Mesenchymal stem cell (in vitro differentiated cells and primary cell): ENCODE measurements at regions not wholly inside any gene's neighbourhood (a gene's known extent, or its start where the extent isn't known, plus 50 kb on each side); places are given as distances from the start of the nearest gene placed in this dataset.
"Not testable (repeated sequence)": the region's sequence is repeated elsewhere in the genome, so short reads cannot be mapped to it uniquely, and the experiment has no call there.

Source experiments
- DNase-seq: peaks from one replicate; pipeline ENCODE4 v3.0.0-alpha.2; 2013
- H2AFZ ChIP-seq: one replicate; pipeline ENCODE4 v1.6.1; 2013; ENCODE audit warnings: low read depth, mild to moderate bottlenecking, control low read depth, inconsistent platforms, low read length, moderate library complexity
- H2AK5ac ChIP-seq: 2 replicates; pipeline ENCODE4 v1.6.1; 2013; ENCODE audit warnings: low read length, moderate library complexity, mild to moderate bottlenecking, inconsistent platforms; ENCODE audit not compliant: severe bottlenecking
- H2BK120ac ChIP-seq: one replicate; pipeline ENCODE4 v1.6.1; 2013; ENCODE audit warnings: low read depth, mild to moderate bottlenecking, inconsistent platforms, low read length, moderate library complexity
- H2BK12ac ChIP-seq, 2 experiments: one replicate each; pipeline ENCODE4 v1.6.1; 2013; ENCODE audit warnings: inconsistent platforms in 2 of 2, low read length in 2 of 2, mild to moderate bottlenecking in 2 of 2, moderate library complexity in 2 of 2, control low read depth in 1 of 2
- H2BK15ac ChIP-seq: one replicate; pipeline ENCODE4 v1.6.1; 2013; ENCODE audit warnings: mild to moderate bottlenecking, low read depth, inconsistent platforms; ENCODE audit not compliant: poor library complexity, severe bottlenecking
- H2BK5ac ChIP-seq: 2 replicates; pipeline ENCODE4 v1.6.1; 2013; ENCODE audit warnings: low read depth, mild to moderate bottlenecking, low read length, control low read depth, inconsistent platforms; ENCODE audit not compliant: poor library complexity, severe bottlenecking
- H3K14ac ChIP-seq, 2 experiments: one replicate each; pipeline ENCODE4 v1.6.1; 2013; ENCODE audit warnings: inconsistent platforms in 2 of 2, low read length in 2 of 2, control low read depth in 1 of 2, mild to moderate bottlenecking in 1 of 2, moderate library complexity in 1 of 2
- H3K18ac ChIP-seq, 2 experiments: one replicate each; pipeline ENCODE4 v1.6.1; 2013; ENCODE audit warnings: inconsistent platforms in 2 of 2, low read length in 2 of 2, control low read depth in 1 of 2, low read depth in 1 of 2, mild to moderate bottlenecking in 1 of 2
- H3K23ac ChIP-seq, 2 experiments: one replicate each; pipeline ENCODE4 v1.6.1; 2013; ENCODE audit warnings: inconsistent platforms in 2 of 2, low read length in 2 of 2, mild to moderate bottlenecking in 2 of 2, moderate library complexity in 2 of 2, control low read depth in 1 of 2
- H3K27ac ChIP-seq: 2 replicates; pipeline ENCODE4 v1.5.1; 2013; ENCODE audit warnings: mild to moderate bottlenecking, moderate library complexity, low read length, control low read depth, inconsistent platforms; ENCODE audit not compliant: poor library complexity, severe bottlenecking
- H3K27me3 ChIP-seq, 2 experiments: 2 replicates each; pipeline versions ENCODE4 v1.6.1 to v1.7.0; 2013; ENCODE audit warnings: low read length in 2 of 2, mild to moderate bottlenecking in 2 of 2, moderate library complexity in 2 of 2, control low read depth in 1 of 2, inconsistent platforms in 1 of 2; ENCODE audit not compliant: control insufficient read depth in 1 of 2, insufficient read depth in 1 of 2
- H3K36me3 ChIP-seq, 2 experiments: 2 replicates each; pipeline versions ENCODE4 v1.6.1 to v1.7.0; 2013; ENCODE audit warnings: low read length in 2 of 2, control low read depth in 1 of 2, inconsistent platforms in 1 of 2, low read depth in 1 of 2, mild to moderate bottlenecking in 1 of 2; ENCODE audit not compliant: insufficient read depth in 2 of 2, control insufficient read depth in 1 of 2
- H3K4ac ChIP-seq, 2 experiments: one replicate each; pipeline ENCODE4 v1.6.1; 2013; ENCODE audit warnings: inconsistent platforms in 2 of 2, low read length in 2 of 2, mild to moderate bottlenecking in 2 of 2, moderate library complexity in 2 of 2, control low read depth in 1 of 2, low read depth in 1 of 2
- H3K4me1 ChIP-seq: 2 replicates; pipeline ENCODE4 v1.6.1; 2013; ENCODE audit warnings: low read depth, low read length, control low read depth; ENCODE audit not compliant: control insufficient read depth, insufficient read depth
- H3K4me2 ChIP-seq: 2 replicates; pipeline ENCODE4 v1.6.1; 2013; ENCODE audit warnings: low read length, mild to moderate bottlenecking, inconsistent platforms; ENCODE audit not compliant: poor library complexity, severe bottlenecking
- H3K4me3 ChIP-seq, 2 experiments: 2 replicates each; pipeline versions ENCODE4 v1.5.1 to v1.7.0; 2013; ENCODE audit warnings: low read length in 2 of 2, mild to moderate bottlenecking in 2 of 2, control low read depth in 1 of 2, low read depth in 1 of 2; ENCODE audit not compliant: insufficient read depth in 1 of 2
- H3K79me1 ChIP-seq: replicated peaks from 2 replicates; pipeline ENCODE4 v1.6.1; 2013; ENCODE audit warnings: mild to moderate bottlenecking, control low read depth, low read length, inconsistent platforms; ENCODE audit not compliant: poor library complexity, severe bottlenecking
- H3K9ac ChIP-seq: 2 replicates; pipeline ENCODE4 v1.7.0; 2013; ENCODE audit warnings: mild to moderate bottlenecking, low read length, moderate library complexity
- H3K9me3 ChIP-seq: 2 replicates; pipeline ENCODE4 v1.7.0; 2013; ENCODE audit warnings: mild to moderate bottlenecking, low read length; ENCODE audit not compliant: control insufficient read depth
- H4K8ac ChIP-seq: one replicate; pipeline ENCODE4 v1.6.1; 2013; ENCODE audit warnings: inconsistent platforms, mild to moderate bottlenecking, low read length, moderate library complexity
- H4K91ac ChIP-seq: one replicate; pipeline ENCODE4 v1.6.1; 2013; ENCODE audit warnings: mild to moderate bottlenecking, low read length, inconsistent platforms
- WGBS: methylation state at CpG from one replicate; pipeline ENCODE4 v1.1.7; 2013; ENCODE audit warnings: mixed read lengths; 5-methylcytosine and 5-hydroxymethylcytosine counted together

DNA sequence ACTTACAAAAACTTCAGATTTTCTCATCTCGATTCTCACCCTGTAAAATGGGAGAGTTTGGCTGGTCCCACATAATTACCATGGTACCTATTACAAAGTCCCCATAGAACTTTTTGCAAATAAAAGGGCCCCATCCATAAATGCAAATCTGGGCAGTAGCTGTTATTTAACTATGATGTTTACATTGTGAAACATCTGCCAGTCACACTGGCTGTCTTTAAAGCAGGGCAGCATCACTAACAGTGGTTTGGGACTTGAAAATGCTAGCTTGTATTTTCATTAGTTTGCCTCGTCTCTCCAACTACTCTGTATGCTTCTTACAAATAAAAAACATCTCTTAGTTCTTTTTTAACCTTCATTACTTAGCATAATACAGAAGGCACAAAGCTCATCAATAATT is 240.7 kb downstream of the FZD1 start:
- H3K9me3 ChIP-seq: peaks cover 3% of the 10 kb centered on the region
- 50% methylated on average over 1 of the region's 2 CpGs for WGBS

DNA sequence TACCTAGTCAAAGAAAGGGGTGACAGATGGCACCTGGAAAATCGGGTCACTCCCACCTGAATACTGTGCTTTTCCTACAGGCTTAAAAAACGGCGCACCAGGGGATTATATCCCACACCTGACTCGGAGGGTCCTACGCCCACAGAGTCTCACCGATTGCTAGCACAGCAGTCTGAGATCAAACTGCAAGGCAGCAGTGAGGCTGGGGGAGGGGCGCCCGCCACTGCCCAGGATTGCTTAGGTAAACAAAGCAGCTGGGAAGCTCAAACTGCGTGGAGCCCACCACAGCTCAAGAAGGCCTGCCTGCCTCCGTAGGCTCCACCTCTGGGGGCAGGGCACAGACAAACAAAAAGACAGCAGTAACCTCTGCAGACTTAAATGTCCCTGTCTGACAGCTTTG is 242.7 kb downstream of the FZD1 start:
- H3K4ac ChIP-seq, H2AFZ ChIP-seq, H3K18ac ChIP-seq, H3K23ac ChIP-seq, H3K14ac ChIP-seq, H3K4me1 ChIP-seq, H2BK120ac ChIP-seq, H3K27ac ChIP-seq, H3K9ac ChIP-seq, H3K9me3 ChIP-seq, DNase-seq, H3K79me1 ChIP-seq, H2BK15ac ChIP-seq, H2BK12ac ChIP-seq, H3K27me3 ChIP-seq, H3K4me3 ChIP-seq, H4K91ac ChIP-seq, H4K8ac ChIP-seq, H3K36me3 ChIP-seq, H2BK5ac ChIP-seq, H3K4me2 ChIP-seq, H2AK5ac ChIP-seq: not testable (repeated sequence)
- WGBS: 79% methylated on average over 10 of the region's 10 CpGs

More for the DNA sequence above, 240.7 kb downstream of the FZD1 start:
- H4K91ac ChIP-seq: no peak overlapping the region
- no peaks in the 10 kb centered on the region for H3K79me1 ChIP-seq
- H3K27me3 ChIP-seq: no peaks in the 10 kb centered on the region
- no peak overlapping the region for H2BK120ac ChIP-seq
- H3K18ac ChIP-seq: no peak overlapping the region
- H3K9ac ChIP-seq: no peak overlapping the region
- no peak overlapping the region for H2BK12ac ChIP-seq
- H3K14ac ChIP-seq: no peak overlapping the region
- no peak overlapping the region for H2AFZ ChIP-seq
- H3K4me1 ChIP-seq: no peaks in the 10 kb centered on the region
- H3K36me3 ChIP-seq: no peaks in the 10 kb centered on the region
- H4K8ac ChIP-seq: no peak overlapping the region
- H2BK5ac ChIP-seq: no peak overlapping the region
- no peak overlapping the region for H3K4ac ChIP-seq
- H2AK5ac ChIP-seq: no peak overlapping the region
- H3K23ac ChIP-seq: no peak overlapping the region
- no peak overlapping the region for H3K4me3 ChIP-seq
- no peak overlapping the region for H3K27ac ChIP-seq
- H2BK15ac ChIP-seq: no peak overlapping the region
- no peak for DNase-seq
- no peak overlapping the region for H3K4me2 ChIP-seq

DNA sequence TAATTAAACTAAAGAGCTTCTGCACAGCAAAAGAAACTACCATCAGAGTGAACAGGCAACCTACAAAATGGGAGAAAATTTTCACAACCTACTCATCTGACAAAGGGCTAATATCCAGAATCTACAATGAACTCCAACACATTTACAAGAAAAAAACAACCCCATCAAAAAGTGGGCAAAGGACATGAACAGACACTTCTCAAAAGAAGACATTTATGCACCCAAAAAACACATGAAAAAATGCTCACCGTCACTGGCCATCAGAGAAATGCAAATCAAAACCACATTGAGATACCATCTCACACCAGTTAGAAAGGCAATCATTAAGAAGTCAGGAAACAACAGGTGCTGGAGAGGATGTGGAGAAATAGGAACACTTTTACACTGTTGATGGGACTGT is 247.6 kb downstream of the FZD1 start:
- not testable (repeated sequence) for H3K79me1 ChIP-seq

DNA sequence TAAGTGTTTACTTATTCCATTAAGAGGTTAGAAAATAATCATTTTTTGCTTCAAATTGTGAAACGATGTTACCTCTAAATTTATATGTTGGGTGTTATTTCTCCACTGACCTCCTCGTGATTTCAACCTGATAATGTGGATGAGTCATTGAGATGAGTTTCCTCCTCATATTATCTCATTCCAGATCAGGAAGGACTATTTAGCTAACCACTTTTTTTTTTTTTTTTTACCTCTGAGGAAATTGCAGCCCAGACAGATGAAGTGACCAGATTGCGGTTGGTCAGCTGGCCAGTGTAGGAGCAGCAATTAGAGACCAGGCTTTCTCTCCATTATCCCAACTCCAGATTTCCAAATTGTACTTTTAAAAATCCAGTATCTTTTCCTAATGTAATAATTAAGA is 248.7 kb downstream of the FZD1 start:
- Histone ChIP-seq H3K14ac (no peak overlapping the region), H2AFZ (no peak overlapping the region), H2BK120ac (no peak overlapping the region), H4K8ac (no peak overlapping the region), H3K4ac (no peak overlapping the region), H2BK12ac (no peak overlapping the region), H3K27ac (no peak overlapping the region), H2AK5ac (no peak overlapping the region), H3K4me2 (no peak overlapping the region), H3K9me3 (no peaks in the 10 kb centered on the region), H3K4me3 (no peak overlapping the region), H3K27me3 (no peaks in the 10 kb centered on the region), H4K91ac (no peak overlapping the region), H2BK15ac (no peak overlapping the region), H3K79me1 (no peaks in the 10 kb centered on the region), H3K9ac (no peak overlapping the region), H3K18ac (no peak overlapping the region), H3K36me3 (no peaks in the 10 kb centered on the region), H2BK5ac (no peak overlapping the region), H3K4me1 (no peaks in the 10 kb centered on the region), H3K23ac (no peak overlapping the region)
- WGBS: 14% methylated on average over 2 of the region's 3 CpGs
- peak; percentile 2 for DNase-seq

More for the DNA sequence above, 247.6 kb downstream of the FZD1 start:
- not testable (repeated sequence) for H3K9ac ChIP-seq, H2BK12ac ChIP-seq, H4K8ac ChIP-seq, H3K27ac ChIP-seq, H3K18ac ChIP-seq, H3K4me1 ChIP-seq, H3K4me2 ChIP-seq, H3K4ac ChIP-seq, H2BK120ac ChIP-seq, H3K9me3 ChIP-seq, H2AFZ ChIP-seq, H3K36me3 ChIP-seq, H3K27me3 ChIP-seq, H4K91ac ChIP-seq, H2AK5ac ChIP-seq, H3K4me3 ChIP-seq, H2BK5ac ChIP-seq, H3K14ac ChIP-seq, H3K23ac ChIP-seq, H2BK15ac ChIP-seq, DNase-seq
- WGBS: no CpG with 5 or more reads among the region's 1 CpG
